ENCODE measurements at regions not wholly inside any gene's neighbourhood (a gene's known extent, or its start where the extent isn't known, plus 50 kb on each side); places are given as distances from the start of the nearest gene placed in this dataset.

- TF ChIP-seq CTCF (IDR thresholded peaks at IDR 0.05): no peak
- no peak for TF ChIP-seq POLR2AphosphoS5 (IDR thresholded peaks at IDR 0.05; ENCODE audit: low read depth, low read length)
- no peak for TF ChIP-seq REST (IDR thresholded peaks at IDR 0.05; ENCODE audit: insufficient read depth in 1 of 2, low read depth in 2 of 2, low read length in 1 of 2)
- TF ChIP-seq SIN3A (IDR thresholded peaks at IDR 0.05; ENCODE audit: borderline replicate concordance, insufficient read depth, low read depth, low read length): no peak
Observed at GRCh38 chr21:28783641-28784185, 209.0 kb downstream of the LTN1 start.
